ENCODE measurements at regions not wholly inside any gene's neighbourhood (a gene's known extent, or its start where the extent isn't known, plus 50 kb on each side); places are given as distances from the start of the nearest gene placed in this dataset.

- Histone ChIP-seq H3K4me2 (ENCODE audit: low read length) (peak overlapping the region; percentile 83), H3K27me3 (ENCODE audit: insufficient read depth, low read depth, low read length) (peaks cover 100% of the 10 kb centered on the region), H4K20me1 (ENCODE audit: insufficient read depth) (no peaks in the 10 kb centered on the region), H3K9ac (ENCODE audit: low read length) (peak overlapping the region; percentile 19), H3K9me2 (ENCODE audit: insufficient read depth, low read length) (no peaks in the 10 kb centered on the region), H3K36me3 (ENCODE audit: insufficient read depth, low read length) (no peaks in the 10 kb centered on the region), H3K4me3 (ENCODE audit: low read length) (peak overlapping the region; percentile 64), H2AFZ (ENCODE audit: low read depth, low read length) (no peak overlapping the region), H3K27ac (ENCODE audit: low read length) (no peak overlapping the region), H3K9me3 (ENCODE audit: low read length) (no peaks in the 10 kb centered on the region), H3F3A (ENCODE audit: insufficient read depth, low read length, poor library complexity, severe bottlenecking) (no peaks in the 10 kb centered on the region), H3K79me2 (replicated peaks; ENCODE audit: insufficient read depth, low read length) (no peaks in the 10 kb centered on the region)
- TF ChIP-seq TAF1 (IDR thresholded peaks at IDR 0.05; ENCODE audit: low read depth) (no peak), POLR2AphosphoS5 (IDR thresholded peaks at IDR 0.05) (peak; percentile 58), RAD21 (conservative IDR thresholded peaks at IDR 0.05) (no peak)
Observed at GRCh38 chr20:56925831-56926170, 296.7 kb downstream of the TFAP2C start.

GRCh38 chr20:56926501-56926900 lies 297.4 kb downstream of the TFAP2C start:
- H3K36me3 ChIP-seq (ENCODE audit: insufficient read depth, low read length): no peaks in the 10 kb centered on the region
- H3F3A ChIP-seq (ENCODE audit: insufficient read depth, low read length, poor library complexity, severe bottlenecking): no peaks in the 10 kb centered on the region
- H3K27ac ChIP-seq (ENCODE audit: low read length): no peak overlapping the region
- no peaks in the 10 kb centered on the region for H3K9me3 ChIP-seq (ENCODE audit: low read length)
- H4K20me1 ChIP-seq (ENCODE audit: insufficient read depth): no peaks in the 10 kb centered on the region
- TF ChIP-seq TAF1 (IDR thresholded peaks at IDR 0.05; ENCODE audit: low read depth): no peak
- TF ChIP-seq RAD21 (conservative IDR thresholded peaks at IDR 0.05): no peak
- TF ChIP-seq EZH2 (IDR thresholded peaks at IDR 0.05; ENCODE audit: borderline replicate concordance, insufficient read depth, low read length, poor library complexity, severe bottlenecking): no peak
- no peak for TF ChIP-seq EP300 (conservative IDR thresholded peaks at IDR 0.05; ENCODE audit: poor library complexity, severe bottlenecking)
- no peak overlapping the region for H3K4me3 ChIP-seq (ENCODE audit: low read length)
- H3K27me3 ChIP-seq (ENCODE audit: insufficient read depth, low read depth, low read length): peaks cover 100% of the 10 kb centered on the region
- no peak overlapping the region for H3K4me2 ChIP-seq (ENCODE audit: low read length)
- no peak overlapping the region for H3K9ac ChIP-seq (ENCODE audit: low read length)
- no peaks in the 10 kb centered on the region for H3K9me2 ChIP-seq (ENCODE audit: insufficient read depth, low read length)
- H3K79me2 ChIP-seq (replicated peaks; ENCODE audit: insufficient read depth, low read length): no peaks in the 10 kb centered on the region
- H2AFZ ChIP-seq (ENCODE audit: low read depth, low read length): no peak overlapping the region

- H3F3A ChIP-seq (ENCODE audit: insufficient read depth, low read length, poor library complexity, severe bottlenecking): no peaks in the 10 kb centered on the region
- no peaks in the 10 kb centered on the region for H3K9me3 ChIP-seq (ENCODE audit: low read length)
- no peak overlapping the region for H3K27ac ChIP-seq (ENCODE audit: low read length)
- H3K79me2 ChIP-seq (replicated peaks; ENCODE audit: insufficient read depth, low read length): no peaks in the 10 kb centered on the region
- no peak overlapping the region for H3K4me3 ChIP-seq (ENCODE audit: low read length)
- H2AFZ ChIP-seq (ENCODE audit: low read depth, low read length): no peak overlapping the region
- H3K9ac ChIP-seq (ENCODE audit: low read length): no peak overlapping the region
- no peak overlapping the region for H3K4me2 ChIP-seq (ENCODE audit: low read length)
- H3K27me3 ChIP-seq (ENCODE audit: insufficient read depth, low read depth, low read length): peaks cover 98% of the 10 kb centered on the region
- no peaks in the 10 kb centered on the region for H3K9me2 ChIP-seq (ENCODE audit: insufficient read depth, low read length)
- TF ChIP-seq POLR2AphosphoS5 (IDR thresholded peaks at IDR 0.05): no peak
- no peak for TF ChIP-seq EZH2 (IDR thresholded peaks at IDR 0.05; ENCODE audit: borderline replicate concordance, insufficient read depth, low read length, poor library complexity, severe bottlenecking)
- TF ChIP-seq SMC3 (conservative IDR thresholded peaks at IDR 0.05; ENCODE audit: poor library complexity): no peak
- TF ChIP-seq RAD21 (conservative IDR thresholded peaks at IDR 0.05): no peak
- no peak for TF ChIP-seq TAF1 (IDR thresholded peaks at IDR 0.05; ENCODE audit: low read depth)
- TF ChIP-seq REST (IDR thresholded peaks at IDR 0.05; ENCODE audit: borderline replicate concordance): no peak
- TF ChIP-seq EP300 (conservative IDR thresholded peaks at IDR 0.05; ENCODE audit: poor library complexity, severe bottlenecking): no peak
- no peak for TF ChIP-seq CTCF (IDR thresholded peaks at IDR 0.05; ENCODE audit: poor library complexity, severe bottlenecking)
- TF ChIP-seq MXI1 (conservative IDR thresholded peaks at IDR 0.05; ENCODE audit: poor library complexity, severe bottlenecking): no peak
- no peaks in the 10 kb centered on the region for H4K20me1 ChIP-seq (ENCODE audit: insufficient read depth)
- H3K36me3 ChIP-seq (ENCODE audit: insufficient read depth, low read length): no peaks in the 10 kb centered on the region
Observed at GRCh38 chr20:56927127-56927526, 298.0 kb downstream of the TFAP2C start.
